ENCODE measurements at regions not wholly inside any gene's neighbourhood (a gene's known extent, or its start where the extent isn't known, plus 50 kb on each side); places are given as distances from the start of the nearest gene placed in this dataset.

GRCh38 chr1:58887059-58887458 lies 103.2 kb upstream of the JUN start:
- Histone ChIP-seq H3K4me3 (replicated peaks; ENCODE audit: insufficient read depth, low read length) (no peak overlapping the region), H3K27ac (replicated peaks) (no peak overlapping the region)
- DNase-seq (ENCODE audit: low read depth in 1 of 2, low spot score in 1 of 2), result no peak

GRCh38 chr1:58888833-58889232 lies 105.0 kb upstream of the JUN start:
- no peak overlapping the region for H3K4me3 ChIP-seq (replicated peaks; ENCODE audit: insufficient read depth, low read length)
- no peak overlapping the region for H3K27ac ChIP-seq (replicated peaks)
- TF ChIP-seq SPI1 (IDR thresholded peaks at IDR 0.05; ENCODE audit: borderline replicate concordance, low read depth) (no peak), POLR2AphosphoS5 (IDR thresholded peaks at IDR 0.05; ENCODE audit: low read depth) (no peak), REST (IDR thresholded peaks at IDR 0.05; ENCODE audit: insufficient replicate concordance, low read depth) (no peak), CTCF (IDR thresholded peaks at IDR 0.05; ENCODE audit: insufficient read depth, low read length) (no peak), GABPA (IDR thresholded peaks at IDR 0.05; ENCODE audit: low read depth) (no peak)
- DNase-seq (ENCODE audit: low read depth in 1 of 2, low spot score in 1 of 2), result no peak
- no peaks in the 10 kb centered on the region for H3K27me3 ChIP-seq (ENCODE audit: insufficient read depth, poor library complexity, severe bottlenecking)

More at GRCh38 chr1:58887059-58887458, 103.2 kb upstream of the JUN start:
- H3K27me3 ChIP-seq (ENCODE audit: insufficient read depth, poor library complexity, severe bottlenecking), result no peaks in the 10 kb centered on the region
- TF ChIP-seq SPI1 (IDR thresholded peaks at IDR 0.05; ENCODE audit: borderline replicate concordance, low read depth) (no peak), REST (IDR thresholded peaks at IDR 0.05; ENCODE audit: insufficient replicate concordance, low read depth) (no peak), GABPA (IDR thresholded peaks at IDR 0.05; ENCODE audit: low read depth) (no peak), CTCF (IDR thresholded peaks at IDR 0.05; ENCODE audit: insufficient read depth, low read length) (no peak), POLR2AphosphoS5 (IDR thresholded peaks at IDR 0.05; ENCODE audit: low read depth) (no peak)

- H3K4me3 ChIP-seq (replicated peaks; ENCODE audit: insufficient read depth, low read length), result no peak overlapping the region
Observed at GRCh38 chr1:58890113-58890512, 106.3 kb upstream of the JUN start.

More at GRCh38 chr1:58890113-58890512, 106.3 kb upstream of the JUN start:
- TF ChIP-seq GABPA (IDR thresholded peaks at IDR 0.05; ENCODE audit: low read depth) (no peak), CTCF (IDR thresholded peaks at IDR 0.05; ENCODE audit: insufficient read depth, low read length) (no peak), SPI1 (IDR thresholded peaks at IDR 0.05; ENCODE audit: borderline replicate concordance, low read depth) (no peak), POLR2AphosphoS5 (IDR thresholded peaks at IDR 0.05; ENCODE audit: low read depth) (no peak), REST (IDR thresholded peaks at IDR 0.05; ENCODE audit: insufficient replicate concordance, low read depth) (no peak)
- no peak for DNase-seq (ENCODE audit: low read depth in 1 of 2, low spot score in 1 of 2)
- Histone ChIP-seq H3K27me3 (ENCODE audit: insufficient read depth, poor library complexity, severe bottlenecking) (no peaks in the 10 kb centered on the region), H3K27ac (replicated peaks) (no peak overlapping the region)

All from HL-60 (cell line).